ENCODE measurements at regions not wholly inside any gene's neighbourhood (a gene's known extent, or its start where the extent isn't known, plus 50 kb on each side); places are given as distances from the start of the nearest gene placed in this dataset.
"Not testable (repeated sequence)": the region's sequence is repeated elsewhere in the genome, so short reads cannot be mapped to it uniquely, and the experiment has no call there.

DNA sequence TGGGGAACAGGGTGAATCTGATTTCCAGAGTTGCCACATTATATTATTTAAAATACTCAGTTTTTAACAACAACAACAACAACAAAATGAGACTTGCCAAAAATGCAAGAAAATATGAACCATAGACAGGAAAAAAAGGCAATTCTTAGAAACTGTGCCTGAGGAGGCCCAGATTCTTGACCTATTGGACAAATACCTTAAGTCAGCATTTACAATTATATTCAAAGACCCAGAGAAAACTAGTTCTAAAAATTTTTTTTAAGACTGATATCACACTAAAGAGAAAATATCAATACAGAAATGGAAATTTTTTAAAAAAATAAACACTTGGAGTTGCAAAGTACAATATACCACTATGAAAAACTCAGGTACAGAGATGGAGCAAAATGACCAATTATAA, 152.8 kb upstream of the LYPLAL1 start:
- no peak for DNase-seq

DNA sequence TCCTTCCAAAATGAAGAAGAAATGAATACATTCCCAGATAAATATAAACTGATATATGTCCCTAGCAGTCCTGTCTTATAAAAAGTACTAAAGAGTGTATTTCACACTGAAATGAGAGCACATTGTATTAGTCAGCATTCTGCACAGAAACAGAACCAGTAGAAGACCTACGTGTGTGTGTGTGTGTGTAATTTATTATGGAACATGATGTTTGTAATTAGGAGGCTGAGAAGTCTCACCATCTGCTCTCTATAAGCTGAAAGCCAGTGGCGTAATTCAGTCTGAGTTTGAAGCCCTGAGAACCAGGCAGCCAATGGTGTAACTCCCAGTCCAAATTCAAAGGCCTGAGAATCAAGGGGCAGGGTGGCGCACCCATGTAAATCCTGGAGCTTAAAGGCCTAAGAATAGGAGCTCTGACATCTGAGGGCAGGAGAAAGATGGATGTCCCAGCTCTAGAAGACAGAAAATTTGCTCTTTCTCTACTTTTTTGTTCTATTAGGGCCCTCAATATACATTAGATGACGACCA, 146.5 kb upstream of the LYPLAL1 start:
- no peak for DNase-seq

DNA sequence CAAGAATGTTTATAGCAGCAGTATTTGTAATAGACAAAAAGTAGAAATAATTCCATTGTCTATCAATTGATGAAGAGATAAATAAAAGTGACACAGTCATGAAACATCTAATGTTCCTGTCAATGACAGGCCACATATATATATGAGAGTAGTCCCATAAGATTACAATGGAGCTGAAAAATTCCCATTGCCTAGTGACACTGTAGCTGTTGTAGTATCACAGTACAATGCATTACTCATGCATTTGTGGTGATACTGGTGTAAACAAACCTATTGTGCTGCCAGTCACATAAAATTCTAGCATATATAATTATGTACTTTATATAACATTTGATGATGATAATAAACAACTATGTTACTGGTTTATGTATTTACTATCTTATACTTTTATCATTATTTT, 141.9 kb upstream of the LYPLAL1 start:
- DNase-seq, result no peak

DNA sequence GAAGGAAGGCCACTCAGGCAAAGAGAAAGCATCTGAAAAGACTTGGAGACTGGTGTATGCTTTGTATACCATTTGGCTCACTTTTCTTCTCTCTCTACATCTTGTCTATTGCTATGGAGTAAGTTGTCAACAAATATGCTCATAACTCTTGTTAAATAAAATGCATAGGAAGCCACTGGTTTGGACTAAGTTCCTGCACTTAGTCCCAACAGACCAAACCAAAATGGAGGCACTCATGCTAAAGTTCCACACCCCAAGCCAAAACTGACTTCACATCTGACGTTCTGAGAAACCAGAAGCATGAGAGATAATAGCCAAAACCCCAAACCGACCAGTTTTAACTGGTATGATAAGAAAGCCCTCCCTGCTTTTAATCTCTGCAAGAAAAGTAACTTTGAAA, 135.3 kb upstream of the LYPLAL1 start:
- no peak for DNase-seq

DNA sequence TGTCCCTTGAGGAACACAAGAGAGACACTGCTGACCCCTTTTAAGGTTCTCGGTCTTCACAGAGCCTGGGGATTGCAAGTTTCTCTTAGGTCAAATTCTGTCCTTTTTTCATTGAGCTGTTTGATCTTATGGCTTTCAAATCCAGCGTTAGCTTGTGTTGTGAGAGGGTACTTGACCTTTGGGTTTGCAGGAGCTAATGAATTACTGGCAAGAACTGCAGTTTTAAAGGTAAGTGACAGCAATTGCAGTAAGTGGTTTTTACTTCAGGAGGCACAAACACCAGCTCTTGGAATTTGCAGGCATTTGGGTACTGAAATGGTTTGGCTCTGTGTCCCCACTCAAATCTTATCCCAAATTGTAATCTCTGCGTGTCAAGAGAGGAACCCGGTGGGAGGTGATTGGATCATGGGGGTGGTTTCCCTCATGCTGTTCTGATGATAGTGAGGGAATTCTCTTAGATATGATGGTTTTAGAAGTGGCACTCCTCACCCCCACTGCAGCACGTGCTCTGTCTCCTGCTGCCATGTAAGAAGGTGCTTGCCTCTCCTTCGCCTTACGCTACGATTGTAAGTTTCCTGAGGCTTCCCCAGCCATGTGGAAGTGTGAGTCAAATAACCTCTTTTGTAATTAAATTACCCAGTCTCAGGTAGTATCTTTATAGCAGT, 134.5 kb upstream of the LYPLAL1 start:
- DNase-seq, result no peak

DNA sequence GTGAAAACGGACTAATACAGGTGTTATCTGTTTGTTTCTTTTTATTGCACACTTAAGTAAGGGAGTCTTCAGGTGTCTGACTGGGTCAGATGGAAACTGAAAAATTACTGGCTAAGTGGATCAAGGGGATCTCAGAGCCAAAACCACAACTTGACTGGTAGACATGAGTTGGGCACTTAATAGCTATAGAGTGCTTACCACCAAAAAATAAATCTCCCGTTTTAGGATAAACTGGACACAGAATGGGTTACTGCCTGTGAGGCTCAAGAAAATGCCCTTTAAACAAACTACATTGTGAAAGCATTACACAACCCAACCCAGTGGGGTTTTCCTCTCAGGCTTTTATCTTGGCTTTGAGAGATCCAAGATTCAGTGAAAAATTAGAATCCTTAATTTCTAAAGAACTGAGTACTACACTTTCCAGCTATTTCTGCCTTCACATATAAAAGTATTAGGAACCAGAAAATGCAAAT, 134.0 kb upstream of the LYPLAL1 start:
- DNase-seq, result no peak

DNA sequence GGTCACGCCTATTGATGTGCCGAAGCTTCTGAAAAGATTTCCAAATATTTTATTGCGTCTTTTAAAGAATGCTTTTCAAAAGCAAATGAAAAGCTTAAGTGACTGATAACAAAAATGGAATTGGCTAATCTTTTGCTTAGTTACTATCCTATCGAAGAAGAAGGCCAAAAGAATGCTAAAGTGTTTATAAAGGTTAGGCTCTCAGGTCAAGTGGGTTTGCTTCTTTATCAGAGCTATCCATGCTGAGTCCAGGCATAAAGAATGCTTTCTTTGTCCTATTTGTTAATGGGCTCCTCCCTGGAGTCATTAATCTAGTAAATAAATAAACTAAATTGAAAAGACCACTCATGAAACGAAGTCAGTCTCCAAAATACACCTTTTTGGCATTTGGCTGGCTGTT, 133.4 kb upstream of the LYPLAL1 start:
- DNase-seq, result no peak

DNA sequence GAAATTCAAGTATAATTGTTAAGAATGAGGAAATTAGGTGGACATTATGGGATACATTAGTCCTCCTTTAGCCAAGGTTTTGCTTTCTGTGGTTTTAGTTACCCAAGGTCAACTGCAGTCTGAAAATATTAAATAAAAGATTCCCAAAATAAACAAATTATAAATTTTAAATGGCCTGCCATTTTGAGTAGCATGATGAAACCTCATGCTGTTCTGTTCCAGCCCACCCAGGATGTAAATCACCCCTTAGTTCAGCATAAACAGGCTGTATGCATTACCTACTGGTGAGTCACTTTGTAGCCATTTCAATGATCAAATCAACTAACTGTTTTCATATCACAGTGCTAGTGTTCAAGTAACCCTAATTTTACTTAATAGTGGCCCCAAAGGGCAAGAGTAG, 132.5 kb upstream of the LYPLAL1 start:
- no peak for DNase-seq

DNA sequence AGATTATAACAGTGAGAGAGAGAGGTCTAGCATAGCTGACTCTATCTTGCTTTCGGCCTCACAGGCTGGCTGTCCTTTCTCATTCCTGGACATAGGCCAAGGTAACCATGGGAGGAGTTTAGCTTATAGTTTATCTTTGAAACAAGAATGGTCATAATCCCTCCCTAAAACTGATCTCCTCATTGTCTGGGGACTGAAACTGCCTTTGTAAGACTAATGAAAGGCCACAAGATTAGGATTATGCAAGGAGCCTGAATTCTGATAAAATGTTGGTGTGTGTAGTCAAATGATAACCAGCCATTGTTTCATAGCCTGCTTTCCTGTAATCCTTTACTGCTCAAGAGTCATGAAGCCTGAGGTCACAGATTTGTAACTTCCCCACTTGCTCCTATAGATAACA, 131.9 kb upstream of the LYPLAL1 start:
- no peak for DNase-seq

DNA sequence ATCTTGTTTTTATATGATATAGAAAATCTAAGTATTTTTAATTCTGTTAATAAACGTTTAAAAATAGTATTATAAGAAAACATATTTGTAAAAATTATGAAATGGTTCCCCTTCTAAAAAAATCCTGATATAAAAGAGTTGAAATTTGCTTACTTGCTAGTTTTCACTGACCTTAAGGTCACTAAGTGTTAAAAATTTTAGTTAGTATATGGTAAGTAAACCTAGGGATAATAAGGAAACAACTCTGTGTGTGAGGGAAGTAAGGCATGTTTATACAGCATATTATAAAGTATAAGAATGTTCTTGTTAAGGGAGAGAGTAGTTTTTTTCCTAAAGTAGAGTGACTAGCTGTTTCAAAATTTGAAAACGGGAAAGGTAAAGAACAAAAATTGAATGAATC, 130.9 kb upstream of the LYPLAL1 start:
- DNase-seq, result no peak

DNA sequence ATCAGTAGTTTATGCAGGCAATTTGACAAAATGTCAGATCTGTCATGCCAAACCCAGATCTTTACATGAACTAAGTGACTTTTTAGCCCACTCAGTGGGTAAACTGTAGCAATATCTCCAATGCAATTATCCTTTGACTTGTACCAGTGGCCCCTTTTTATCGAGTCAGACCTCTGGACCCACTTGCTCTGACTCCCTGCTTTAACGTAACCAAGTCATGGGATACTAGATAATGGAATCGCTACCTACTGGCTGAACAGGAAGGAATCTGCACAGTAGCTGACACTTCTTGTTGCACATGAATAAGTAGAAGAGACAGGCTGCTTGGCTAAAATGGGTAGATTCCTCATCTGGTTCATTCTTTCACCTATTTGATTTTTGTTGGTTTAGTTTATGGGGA, 128.4 kb upstream of the LYPLAL1 start:
- DNase-seq, result no peak

DNA sequence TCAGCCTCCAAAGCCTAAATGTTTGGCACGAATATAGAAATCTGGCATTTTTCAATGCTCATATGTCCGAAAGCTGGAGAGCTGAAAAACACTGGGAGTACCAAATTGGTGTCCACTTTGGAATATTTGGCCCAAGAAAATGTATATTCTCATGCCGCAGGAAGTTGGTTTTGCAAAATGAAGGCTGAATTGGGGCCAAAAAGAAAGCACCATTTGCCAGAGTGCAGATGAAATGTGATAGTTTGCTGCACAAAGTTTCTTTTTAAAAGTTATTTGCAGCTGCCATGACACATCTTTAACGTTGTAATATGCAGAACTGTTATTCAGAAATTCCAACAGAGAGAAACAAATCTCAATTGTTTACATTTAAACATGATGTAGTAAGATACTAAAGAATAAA, 124.2 kb upstream of the LYPLAL1 start:
- DNase-seq, result no peak

DNA sequence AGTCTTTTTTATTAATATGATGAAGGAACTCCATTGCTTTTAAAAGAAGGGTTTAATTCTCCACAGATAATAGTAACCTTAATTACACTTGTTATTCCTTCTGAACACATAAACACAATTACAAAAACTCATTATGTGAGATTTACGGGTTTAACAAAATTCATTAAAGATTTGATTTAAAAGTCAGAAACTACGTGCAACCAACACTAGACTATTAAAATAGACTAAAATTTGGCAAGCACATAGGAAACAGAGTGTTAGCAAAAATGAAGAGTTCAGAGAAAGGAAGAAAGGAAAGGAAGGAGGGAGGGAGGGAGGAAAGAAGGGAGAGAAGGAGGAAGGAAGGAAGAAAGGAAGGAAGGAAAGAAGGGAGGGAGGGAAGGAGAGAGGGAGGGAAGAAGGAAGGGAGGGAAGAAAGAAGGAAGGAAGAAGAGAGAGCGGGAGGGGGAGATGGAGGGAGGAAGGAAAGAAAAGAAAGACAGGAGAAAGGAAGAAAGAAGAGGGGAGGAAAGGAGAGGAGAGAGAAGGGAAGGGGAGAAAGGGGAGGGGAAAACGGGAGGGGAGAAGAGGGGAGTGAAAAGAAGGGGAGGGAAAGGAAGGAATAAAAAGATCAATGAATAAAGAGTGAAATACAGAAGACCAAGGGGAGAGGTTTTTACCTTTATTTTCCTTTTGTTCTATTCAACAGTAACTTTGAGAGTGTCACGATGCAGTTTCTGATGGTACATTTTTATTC, 123.4 kb upstream of the LYPLAL1 start:
- DNase-seq, result no peak

DNA sequence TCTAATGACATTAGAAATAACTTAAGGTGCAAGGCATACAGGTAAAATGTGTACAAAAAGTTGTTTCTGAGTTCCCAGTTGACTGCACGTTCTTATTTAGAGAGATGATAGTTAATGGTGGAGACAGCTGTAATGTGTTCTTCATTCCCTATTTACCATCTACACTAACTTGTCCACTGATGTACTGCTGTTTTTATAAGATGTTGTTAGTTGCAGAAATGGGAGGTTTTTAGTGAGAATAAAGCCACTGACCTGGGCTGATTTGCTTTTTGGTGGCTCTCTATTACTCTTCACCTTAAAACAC, 122.9 kb upstream of the LYPLAL1 start:
- DNase-seq, result no peak

DNA sequence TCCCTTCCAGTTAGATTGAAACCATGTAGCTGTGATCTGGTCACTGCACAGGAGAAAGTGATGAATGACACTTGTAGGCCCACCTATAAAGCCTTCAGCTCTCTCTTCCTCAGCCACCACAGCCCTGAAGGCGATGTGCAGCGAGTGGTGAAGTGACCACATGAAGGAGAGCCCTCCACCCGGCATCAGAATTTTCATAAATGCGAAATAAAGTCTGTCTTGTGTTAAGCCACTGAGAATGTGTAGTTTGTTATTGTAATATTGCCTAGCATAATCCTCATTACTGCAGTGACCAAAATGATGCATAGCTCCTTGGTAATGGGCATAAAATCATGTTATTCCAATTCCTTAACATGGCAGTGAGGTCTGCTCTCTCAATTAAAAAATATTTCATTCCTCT, 122.1 kb upstream of the LYPLAL1 start:
- DNase-seq, result no peak

DNA sequence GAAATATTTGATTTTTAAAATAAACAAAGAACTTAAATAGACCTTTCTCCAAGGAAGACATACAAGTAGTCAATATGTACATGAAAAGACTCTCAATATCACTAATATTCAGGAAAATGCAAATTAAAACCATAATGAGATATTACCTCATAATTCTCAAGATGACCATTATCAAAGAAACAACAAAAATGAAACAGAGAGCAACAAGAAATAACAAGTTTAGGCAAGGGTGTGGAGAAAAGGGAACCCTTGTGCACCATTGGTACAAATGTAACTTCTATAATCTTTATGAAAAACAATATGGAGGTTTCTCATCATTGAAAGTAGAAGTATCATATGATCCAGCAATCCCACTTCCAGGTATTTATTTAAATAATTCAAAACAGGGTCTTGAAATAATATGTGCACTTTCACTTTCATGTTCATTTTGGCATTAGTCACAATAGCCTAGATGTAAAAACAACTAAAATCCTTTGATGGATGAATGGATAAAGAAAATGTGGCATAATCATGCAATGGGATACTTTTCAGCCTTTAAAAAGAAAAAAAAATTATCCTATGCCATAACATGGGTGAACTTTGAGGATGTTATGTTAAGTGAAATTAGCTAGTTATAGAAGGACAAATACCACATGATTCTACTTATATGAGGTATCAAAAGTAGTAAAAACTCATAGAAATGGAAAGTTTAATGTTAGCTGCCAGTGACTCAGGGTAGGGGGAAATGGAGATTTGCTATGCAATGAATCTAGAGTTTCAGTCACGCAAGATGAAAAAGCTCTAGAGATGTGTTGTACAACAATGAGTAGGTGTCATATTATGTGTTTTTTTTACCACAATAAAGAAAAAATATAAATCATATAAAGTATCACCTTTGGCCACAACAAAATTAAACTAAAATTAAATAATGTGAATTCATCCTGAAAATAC, 114.5 kb upstream of the LYPLAL1 start:
- no peak for DNase-seq

DNA sequence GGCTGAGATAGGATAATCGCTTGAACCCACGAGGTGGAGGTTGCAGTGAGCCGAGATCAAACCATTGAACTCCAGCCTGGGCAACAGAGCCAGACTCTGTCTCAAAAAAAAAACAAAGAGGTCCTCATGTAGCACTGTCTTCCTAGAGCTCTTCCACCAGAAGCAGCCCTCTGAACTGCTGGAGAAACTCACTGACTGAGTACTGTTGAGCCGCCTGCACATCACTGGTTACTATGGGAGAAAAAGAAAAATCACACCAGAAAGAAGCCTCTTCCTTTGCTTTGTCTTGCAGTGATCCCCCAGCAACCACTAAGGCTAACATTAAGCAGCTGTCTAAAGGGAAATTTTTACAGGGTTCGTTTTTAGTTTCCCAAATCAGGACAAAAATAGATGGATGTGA, 112.9 kb upstream of the LYPLAL1 start:
- no peak for DNase-seq

DNA sequence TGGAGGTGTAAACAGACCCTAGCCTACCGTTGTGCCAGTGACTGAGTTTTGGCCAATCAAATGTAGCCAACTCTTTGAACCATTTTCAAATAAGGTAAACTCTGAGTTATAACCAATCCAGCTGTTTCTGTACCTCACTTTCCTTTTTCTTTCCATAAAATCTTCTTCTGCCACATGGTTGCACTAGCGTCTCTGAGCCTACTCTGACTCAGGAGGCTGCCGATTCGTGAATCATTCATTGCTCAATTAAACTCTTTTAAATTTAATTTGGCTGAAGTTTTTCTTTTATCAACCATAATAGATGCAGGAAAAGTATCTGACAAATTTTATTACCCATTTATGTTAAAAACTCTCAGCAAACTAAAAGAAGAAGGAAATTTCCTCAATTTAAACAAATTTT, 111.5 kb upstream of the LYPLAL1 start:
- no peak for DNase-seq

DNA sequence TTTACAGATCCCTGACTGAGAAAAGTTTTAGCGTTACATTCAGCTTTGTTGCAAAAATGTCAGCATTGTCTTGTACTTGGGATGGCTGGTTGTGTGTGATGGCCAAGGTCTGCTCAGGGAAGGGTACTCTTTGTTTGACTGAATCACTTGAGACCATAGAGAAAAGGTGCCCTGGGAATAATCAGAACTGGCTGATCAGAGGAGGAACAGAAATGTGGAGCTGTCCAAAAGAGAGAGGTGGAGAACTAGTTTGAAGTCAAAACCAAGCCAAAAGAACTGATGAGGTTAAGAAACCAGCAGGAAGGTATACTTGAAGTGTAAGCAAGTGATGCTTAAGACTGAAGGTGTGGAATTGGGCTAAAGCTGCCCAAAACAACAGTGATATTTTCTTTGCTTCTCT, 107.6 kb upstream of the LYPLAL1 start:
- no peak for DNase-seq

DNA sequence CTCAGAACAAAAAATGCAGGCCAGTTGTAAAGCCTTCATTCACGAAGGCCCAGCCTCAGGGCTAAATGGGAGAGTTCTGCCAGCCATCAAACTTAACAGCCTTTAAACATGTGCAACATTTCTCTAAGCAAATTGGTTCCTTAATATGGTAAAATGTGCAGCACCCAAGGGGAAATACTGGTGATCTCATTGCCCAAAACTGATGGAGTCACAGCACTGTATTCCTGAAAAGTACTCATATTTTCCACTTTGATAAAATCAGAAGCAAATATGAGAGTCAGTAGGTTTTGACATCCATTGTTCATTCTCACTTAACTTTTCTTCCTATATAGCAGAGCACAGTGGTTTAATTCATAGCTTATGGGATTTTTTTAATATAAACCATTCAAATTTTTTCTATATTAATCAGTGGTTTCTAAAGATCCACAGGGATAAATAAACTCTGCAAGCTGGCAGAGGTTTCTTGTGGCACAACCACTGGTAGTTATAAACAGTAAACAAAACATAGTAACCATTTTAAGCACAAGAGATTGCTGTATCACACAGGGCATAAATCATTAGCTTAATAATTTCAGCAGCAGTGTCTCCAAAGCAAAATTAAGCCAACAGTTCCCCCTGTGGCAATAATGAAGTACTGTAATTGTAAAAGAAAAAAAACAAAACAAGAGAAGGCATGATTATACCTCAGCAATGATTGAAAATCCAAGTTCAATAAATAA, 106.9 kb upstream of the LYPLAL1 start:
- DNase-seq, result no peak

DNA sequence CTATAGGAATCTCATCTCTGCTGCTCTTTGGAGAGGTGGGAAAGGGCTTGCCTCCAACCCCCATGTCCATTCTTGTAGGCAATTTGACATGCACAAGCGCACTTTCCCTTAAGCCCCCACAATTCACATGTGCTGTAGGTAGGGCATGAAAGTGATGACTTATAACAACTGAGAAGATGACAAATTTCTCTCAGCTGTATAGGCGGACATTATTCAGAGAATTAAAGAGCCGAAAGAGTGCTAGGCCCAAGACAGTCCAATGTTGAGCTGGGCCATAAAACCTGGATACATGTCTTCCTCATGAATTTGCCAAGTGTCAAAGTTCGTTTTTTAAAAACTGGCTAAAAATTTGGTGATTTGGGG, 106.3 kb upstream of the LYPLAL1 start:
- DNase-seq, result no peak

DNA sequence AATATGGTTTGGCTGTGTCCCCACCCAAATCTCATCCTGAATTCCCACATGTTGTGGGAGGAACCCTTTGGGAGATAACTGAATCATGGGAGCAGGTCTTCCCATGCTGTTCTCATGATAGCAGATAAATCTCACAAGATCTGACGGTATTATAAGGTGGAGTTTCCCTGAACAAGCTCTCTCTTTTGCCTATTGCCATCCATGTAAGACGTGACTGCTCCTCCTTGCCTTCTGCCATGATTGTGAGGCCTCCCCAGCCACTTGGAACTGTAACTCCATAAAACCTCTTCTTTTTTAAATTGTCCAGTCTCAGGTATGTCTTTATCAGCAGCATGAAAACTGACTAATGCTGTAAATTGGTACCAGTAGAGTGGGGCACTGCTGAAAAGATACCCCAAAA, 103.3 kb upstream of the LYPLAL1 start:
- not testable (repeated sequence) for DNase-seq

DNA sequence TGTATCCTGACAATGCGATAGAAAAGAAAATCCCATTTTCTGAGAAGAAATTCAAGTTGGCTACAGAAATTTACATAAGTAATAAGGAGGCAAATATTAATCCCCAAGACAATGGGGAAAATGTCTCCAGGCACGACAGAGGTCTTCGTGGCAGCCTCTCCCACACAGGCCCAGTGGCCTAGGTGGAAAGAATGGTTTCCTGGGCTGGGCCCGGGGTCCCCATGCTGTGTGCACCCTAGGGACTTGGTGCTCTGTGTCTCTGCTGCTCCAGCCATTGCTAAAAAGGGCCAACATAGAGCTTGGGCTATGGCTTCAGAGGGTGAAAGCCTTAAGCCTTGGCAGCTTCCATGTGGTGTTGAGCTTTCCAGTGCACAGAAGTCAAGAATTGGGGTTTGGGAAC, 102.5 kb upstream of the LYPLAL1 start:
- no peak for DNase-seq
